NT2/D1 (cell line): ENCODE measurements at regions not wholly inside any gene's neighbourhood (a gene's known extent, or its start where the extent isn't known, plus 50 kb on each side); places are given as distances from the start of the nearest gene placed in this dataset.

Experiments used
- SUZ12 ChIP-seq: IDR thresholded peaks from 2 replicates; pipeline ENCODE4 v1.6.1; 2011; ENCODE audit not compliant: insufficient read length, insufficient read depth; ENCODE audit errors: extremely low read depth
- YY1 ChIP-seq: IDR thresholded peaks from 2 replicates; pipeline ENCODE4 v1.6.1; 2011; ENCODE audit not compliant: insufficient read length, insufficient read depth
- ZNF274 ChIP-seq: IDR thresholded peaks from 2 replicates; pipeline ENCODE4 v1.6.1; 2011; ENCODE audit warnings: mild to moderate bottlenecking, low read depth, low read length

GRCh38 chr6:153563001-153563400 is 431.9 kb upstream of the RGS17 start:
- TF ChIP-seq ZNF274 (no peak), YY1 (no peak), SUZ12 (no peak)
